GM23338 (cell line): ENCODE measurements at regions not wholly inside any gene's neighbourhood (a gene's known extent, or its start where the extent isn't known, plus 50 kb on each side); places are given as distances from the start of the nearest gene placed in this dataset.

Experiments
- CREB1 ChIP-seq: fragments of 250-450 bp; sonication (Bioruptor Pico); IDR thresholded peaks from 2 replicates; pipeline ENCODE4 v1.5.0; 2020; ENCODE audit warnings: low read depth, mild to moderate bottlenecking, moderate library complexity
- EZH2 ChIP-seq: fragments of 200-600 bp; sonication (generic); IDR thresholded peaks from one replicate; pipeline ENCODE4 v1.8.0; 2017; ENCODE audit warnings: antibody characterized with exemption, mild to moderate bottlenecking, low read depth; ENCODE audit not compliant: unreplicated experiment
- EZH2phosphoT487 ChIP-seq: fragments of 200-600 bp; sonication (generic); IDR thresholded peaks from one replicate; pipeline ENCODE4 v1.8.1; 2018; ENCODE audit warnings: antibody characterized with exemption; ENCODE audit not compliant: unreplicated experiment
- JUNB ChIP-seq: IDR thresholded peaks from one replicate; pipeline ENCODE4 v1.6.1; 2016; ENCODE audit warnings: antibody characterized with exemption; ENCODE audit not compliant: unreplicated experiment
- NANOG ChIP-seq: IDR thresholded peaks from 2 replicates; pipeline ENCODE4 v1.6.1; 2016; ENCODE audit warnings: antibody characterized with exemption, borderline replicate concordance
- POLR2AphosphoS5 ChIP-seq: IDR thresholded peaks from 2 replicates; pipeline ENCODE4 v1.6.1; 2016; ENCODE audit warnings: antibody characterized with exemption, low read depth
- ZNF114 ChIP-seq: fragments of 250-450 bp; sonication (Bioruptor Pico); IDR thresholded peaks from 2 replicates; pipeline ENCODE4 v1.5.0; 2020; ENCODE audit warnings: mild to moderate bottlenecking, moderate library complexity
- ZNF331 ChIP-seq: fragments of 250-450 bp; sonication (Bioruptor Pico); IDR thresholded peaks from 2 replicates; pipeline ENCODE4 v1.5.0; 2020; ENCODE audit warnings: low read depth, mild to moderate bottlenecking, moderate library complexity
- TF ChIP-seq, protein P1 (sequence below), 2 experiments: fragments of 200-600 bp in 1 of 2; sonication (generic) in 1 of 2; conservative IDR thresholded peaks; 2 replicates each; pipeline versions ENCODE4 v1.5.1 to v1.6.1; 2016 to 2017; ENCODE audit warnings: antibody characterized with exemption in 2 of 2, low read depth in 2 of 2, mild to moderate bottlenecking in 2 of 2, moderate library complexity in 1 of 2
- TF ChIP-seq, protein P2 (sequence below): IDR thresholded peaks from one replicate; pipeline ENCODE4 v1.6.1; 2018; ENCODE audit warnings: antibody characterized with exemption; ENCODE audit not compliant: unreplicated experiment

DNA sequence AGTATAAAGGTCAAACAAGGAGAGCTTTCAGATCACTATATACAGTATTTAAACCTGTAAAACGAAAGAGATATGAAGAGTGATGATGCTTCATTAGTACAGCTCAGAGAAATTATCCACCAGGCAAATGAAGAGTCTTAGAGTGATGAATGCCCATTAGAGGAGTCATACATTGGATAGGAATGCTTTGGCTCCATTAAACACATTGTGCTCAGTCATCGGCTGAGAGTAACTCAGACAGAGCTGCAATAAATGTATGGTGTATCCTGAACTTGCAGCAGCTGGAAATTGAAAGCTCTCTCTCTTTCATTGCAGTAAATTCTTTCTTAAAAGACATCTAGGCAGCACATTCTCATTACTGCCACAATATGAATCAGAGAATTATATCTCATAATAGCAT is 340.8 kb upstream of the SPHKAP start:
- TF ChIP-seq CREB1, result no peak
- TF ChIP-seq, protein P1, sequence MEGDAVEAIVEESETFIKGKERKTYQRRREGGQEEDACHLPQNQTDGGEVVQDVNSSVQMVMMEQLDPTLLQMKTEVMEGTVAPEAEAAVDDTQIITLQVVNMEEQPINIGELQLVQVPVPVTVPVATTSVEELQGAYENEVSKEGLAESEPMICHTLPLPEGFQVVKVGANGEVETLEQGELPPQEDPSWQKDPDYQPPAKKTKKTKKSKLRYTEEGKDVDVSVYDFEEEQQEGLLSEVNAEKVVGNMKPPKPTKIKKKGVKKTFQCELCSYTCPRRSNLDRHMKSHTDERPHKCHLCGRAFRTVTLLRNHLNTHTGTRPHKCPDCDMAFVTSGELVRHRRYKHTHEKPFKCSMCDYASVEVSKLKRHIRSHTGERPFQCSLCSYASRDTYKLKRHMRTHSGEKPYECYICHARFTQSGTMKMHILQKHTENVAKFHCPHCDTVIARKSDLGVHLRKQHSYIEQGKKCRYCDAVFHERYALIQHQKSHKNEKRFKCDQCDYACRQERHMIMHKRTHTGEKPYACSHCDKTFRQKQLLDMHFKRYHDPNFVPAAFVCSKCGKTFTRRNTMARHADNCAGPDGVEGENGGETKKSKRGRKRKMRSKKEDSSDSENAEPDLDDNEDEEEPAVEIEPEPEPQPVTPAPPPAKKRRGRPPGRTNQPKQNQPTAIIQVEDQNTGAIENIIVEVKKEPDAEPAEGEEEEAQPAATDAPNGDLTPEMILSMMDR (conservative IDR thresholded peaks at IDR 0.05; ENCODE audit: low read depth in 2 of 2), result no peak
- TF ChIP-seq POLR2AphosphoS5, result no peak
- TF ChIP-seq, protein P2, sequence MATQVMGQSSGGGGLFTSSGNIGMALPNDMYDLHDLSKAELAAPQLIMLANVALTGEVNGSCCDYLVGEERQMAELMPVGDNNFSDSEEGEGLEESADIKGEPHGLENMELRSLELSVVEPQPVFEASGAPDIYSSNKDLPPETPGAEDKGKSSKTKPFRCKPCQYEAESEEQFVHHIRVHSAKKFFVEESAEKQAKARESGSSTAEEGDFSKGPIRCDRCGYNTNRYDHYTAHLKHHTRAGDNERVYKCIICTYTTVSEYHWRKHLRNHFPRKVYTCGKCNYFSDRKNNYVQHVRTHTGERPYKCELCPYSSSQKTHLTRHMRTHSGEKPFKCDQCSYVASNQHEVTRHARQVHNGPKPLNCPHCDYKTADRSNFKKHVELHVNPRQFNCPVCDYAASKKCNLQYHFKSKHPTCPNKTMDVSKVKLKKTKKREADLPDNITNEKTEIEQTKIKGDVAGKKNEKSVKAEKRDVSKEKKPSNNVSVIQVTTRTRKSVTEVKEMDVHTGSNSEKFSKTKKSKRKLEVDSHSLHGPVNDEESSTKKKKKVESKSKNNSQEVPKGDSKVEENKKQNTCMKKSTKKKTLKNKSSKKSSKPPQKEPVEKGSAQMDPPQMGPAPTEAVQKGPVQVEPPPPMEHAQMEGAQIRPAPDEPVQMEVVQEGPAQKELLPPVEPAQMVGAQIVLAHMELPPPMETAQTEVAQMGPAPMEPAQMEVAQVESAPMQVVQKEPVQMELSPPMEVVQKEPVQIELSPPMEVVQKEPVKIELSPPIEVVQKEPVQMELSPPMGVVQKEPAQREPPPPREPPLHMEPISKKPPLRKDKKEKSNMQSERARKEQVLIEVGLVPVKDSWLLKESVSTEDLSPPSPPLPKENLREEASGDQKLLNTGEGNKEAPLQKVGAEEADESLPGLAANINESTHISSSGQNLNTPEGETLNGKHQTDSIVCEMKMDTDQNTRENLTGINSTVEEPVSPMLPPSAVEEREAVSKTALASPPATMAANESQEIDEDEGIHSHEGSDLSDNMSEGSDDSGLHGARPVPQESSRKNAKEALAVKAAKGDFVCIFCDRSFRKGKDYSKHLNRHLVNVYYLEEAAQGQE, result no peak
- no peak for TF ChIP-seq EZH2
- no peak for TF ChIP-seq EZH2phosphoT487
- TF ChIP-seq NANOG, result no peak
- TF ChIP-seq ZNF331 (CRISPR knock-in tag), result no peak
- TF ChIP-seq ZNF114 (CRISPR knock-in tag), result no peak
- no peak for TF ChIP-seq JUNB
